ENCODE measurements at regions not wholly inside any gene's neighbourhood (a gene's known extent, or its start where the extent isn't known, plus 50 kb on each side); places are given as distances from the start of the nearest gene placed in this dataset.

- TF ChIP-seq, protein P1, sequence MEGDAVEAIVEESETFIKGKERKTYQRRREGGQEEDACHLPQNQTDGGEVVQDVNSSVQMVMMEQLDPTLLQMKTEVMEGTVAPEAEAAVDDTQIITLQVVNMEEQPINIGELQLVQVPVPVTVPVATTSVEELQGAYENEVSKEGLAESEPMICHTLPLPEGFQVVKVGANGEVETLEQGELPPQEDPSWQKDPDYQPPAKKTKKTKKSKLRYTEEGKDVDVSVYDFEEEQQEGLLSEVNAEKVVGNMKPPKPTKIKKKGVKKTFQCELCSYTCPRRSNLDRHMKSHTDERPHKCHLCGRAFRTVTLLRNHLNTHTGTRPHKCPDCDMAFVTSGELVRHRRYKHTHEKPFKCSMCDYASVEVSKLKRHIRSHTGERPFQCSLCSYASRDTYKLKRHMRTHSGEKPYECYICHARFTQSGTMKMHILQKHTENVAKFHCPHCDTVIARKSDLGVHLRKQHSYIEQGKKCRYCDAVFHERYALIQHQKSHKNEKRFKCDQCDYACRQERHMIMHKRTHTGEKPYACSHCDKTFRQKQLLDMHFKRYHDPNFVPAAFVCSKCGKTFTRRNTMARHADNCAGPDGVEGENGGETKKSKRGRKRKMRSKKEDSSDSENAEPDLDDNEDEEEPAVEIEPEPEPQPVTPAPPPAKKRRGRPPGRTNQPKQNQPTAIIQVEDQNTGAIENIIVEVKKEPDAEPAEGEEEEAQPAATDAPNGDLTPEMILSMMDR (IDR thresholded peaks at IDR 0.05), result no peak
- no peak for TF ChIP-seq POLR2A (IDR thresholded peaks at IDR 0.05)
Measured at GRCh38 chr1:234773936-234774677, 164.1 kb upstream of the IRF2BP2 start.
